K562 (cell line): ENCODE measurements at regions not wholly inside any gene's neighbourhood (a gene's known extent, or its start where the extent isn't known, plus 50 kb on each side); places are given as distances from the start of the nearest gene placed in this dataset.

Source experiments
- ATAC-seq: fragments of 200-7000 bp; cut with Tn5 transposase; 3 replicates; pipeline ENCODE4 v1.9.1; 2020; ENCODE audit warnings: moderate library complexity
- BruUV-seq: library from RNA; stranded (reverse); fragments of 400-500 nt; replicated peaks from 2 replicates; lab custom pipeline; 2021; lab: Mats Ljungman, UMichigan
- CTCF ChIA-PET: fragments of 300-600 bp; formaldehyde crosslinking; extraction: SDS; loops from one replicate; lab custom pipeline; 2021; ENCODE audit warnings: low intra/inter-chr PET ratio; lab: Yijun Ruan, JAX
- POLR2A ChIA-PET: fragments of 300-600, 350-650 bp; sonication (Branson Sonifier 250); formaldehyde crosslinking; extraction: SDS; loops from one replicate; lab custom pipeline; 2021; ENCODE audit warnings: antibody characterized with exemption, inconsistent platforms; lab: Yijun Ruan, JAX
- DNase-seq, 4 experiments: peaks; one replicate each; pipeline versions ENCODE4 v3.0.0 to v3.0.0-alpha.2; 2011 to 2018; ENCODE audit warnings: low spot score in 3 of 4, mixed read lengths in 3 of 4; ENCODE audit errors: extremely low read depth in 1 of 4
- FAIRE-seq: peaks from 2 replicates; lab custom pipeline; 2011; peaks lifted over from hg19 to GRCh38; lab: Jason Lieb, UNC
- H2AFZ ChIP-seq: 2 replicates; pipeline ENCODE4 v1.6.0; 2011; ENCODE audit warnings: low read depth, low read length, control low read depth, inconsistent platforms
- H3K27ac ChIP-seq: fragments of 200-600 bp; 3 replicates; pipeline ENCODE4 v1.8.0; 2011; ENCODE audit warnings: low read depth, mild to moderate bottlenecking, control low read depth, inconsistent platforms, low read length, moderate library complexity, mixed read lengths; ENCODE audit errors: extremely low read depth
- H3K27me3 ChIP-seq, 2 experiments: fragments of 300-600 bp in 1 of 2; 2 replicates in 1 of 2; 3 replicates in 1 of 2; pipeline versions ENCODE4 v1.6.0 to v1.8.0; 2011; ENCODE audit warnings: inconsistent platforms in 2 of 2, low read length in 2 of 2, mild to moderate bottlenecking in 1 of 2, mixed read lengths in 1 of 2, moderate library complexity in 1 of 2; ENCODE audit not compliant: control insufficient read depth in 2 of 2, insufficient read depth in 2 of 2
- H3K36me3 ChIP-seq: fragments of 300-600 bp; 3 replicates; pipeline ENCODE4 v1.8.0; 2011; ENCODE audit warnings: mild to moderate bottlenecking, low read length, inconsistent platforms; ENCODE audit not compliant: control insufficient read depth, insufficient read depth
- H3K4me1 ChIP-seq, 2 experiments: fragments of 200-600 bp in 1 of 2; replicated peaks in 1 of 2; 2 replicates in 1 of 2; 3 replicates in 1 of 2; pipeline versions ENCODE4 v1.5.1 to v1.8.0; 2011; ENCODE audit warnings: inconsistent platforms in 2 of 2, low read length in 2 of 2, mild to moderate bottlenecking in 1 of 2, mixed read lengths in 1 of 2, moderate library complexity in 1 of 2; ENCODE audit not compliant: control insufficient read depth in 2 of 2, insufficient read depth in 2 of 2
- H3K4me2 ChIP-seq: 2 replicates; pipeline ENCODE4 v1.6.1; 2011; ENCODE audit warnings: low read length, control low read depth, inconsistent platforms, mixed read lengths; ENCODE audit not compliant: insufficient read depth
- H3K4me3 ChIP-seq: fragments of 200-600 bp; sonication (generic), shearing (Covaris generic); 2 replicates; pipeline ENCODE4 v1.5.1; 2016; ENCODE audit warnings: control low read depth, inconsistent platforms
- H3K79me2 ChIP-seq: fragments of 200-600 bp; 3 replicates; pipeline ENCODE4 v1.8.0; 2011; ENCODE audit warnings: low read length, inconsistent platforms; ENCODE audit not compliant: control insufficient read depth, insufficient read depth
- H3K9ac ChIP-seq, 2 experiments: 2 replicates each; pipeline versions ENCODE4 v1.6.0 to v1.6.1; 2011; ENCODE audit warnings: low read depth in 2 of 2, low read length in 2 of 2, control low read depth in 1 of 2, inconsistent platforms in 1 of 2, mild to moderate bottlenecking in 1 of 2, mixed read lengths in 1 of 2; ENCODE audit not compliant: insufficient read depth in 1 of 2
- H3K9me1 ChIP-seq: one replicate; pipeline ENCODE4 v1.6.0; 2011; ENCODE audit warnings: inconsistent platforms, mild to moderate bottlenecking, low read length, moderate library complexity; ENCODE audit not compliant: control insufficient read depth, insufficient read depth
- H3K9me3 ChIP-seq: replicated peaks from 2 replicates; pipeline ENCODE4 v1.5.1; 2011; ENCODE audit warnings: low read depth, low read length, inconsistent platforms; ENCODE audit not compliant: control insufficient read depth, insufficient read depth
- H4K20me1 ChIP-seq: replicated peaks from 2 replicates; pipeline ENCODE4 v1.6.1; 2011; ENCODE audit warnings: low read length, inconsistent platforms, mixed read lengths; ENCODE audit not compliant: control insufficient read depth, insufficient read depth
- CBFA2T3 ChIP-seq: fragments of 450-650 bp; IDR thresholded peaks from 2 replicates; pipeline ENCODE4 v1.6.1; 2017
- CTCF ChIP-seq, 3 experiments: IDR thresholded peaks in 2 of 3; conservative IDR thresholded peaks in 1 of 3; 2 replicates each; pipeline ENCODE4 v1.5.1; 2011 to 2012; ENCODE audit warnings: low read length in 3 of 3, mild to moderate bottlenecking in 3 of 3, control low read depth in 2 of 3, improper control_type of control experiment in 1 of 3, inconsistent platforms in 1 of 3, low read depth in 1 of 3, mixed read lengths in 1 of 3, moderate library complexity in 1 of 3; ENCODE audit not compliant: insufficient read depth in 2 of 3
- E2F3 ChIP-seq: fragments of 250-450 bp; sonication (Bioruptor Pico); IDR thresholded peaks from 2 replicates; pipeline ENCODE4 v1.4.0; 2020; ENCODE audit warnings: mild to moderate bottlenecking
- GTF2F1 ChIP-seq: IDR thresholded peaks from 2 replicates; pipeline ENCODE4 v1.6.1; 2011; ENCODE audit warnings: low read depth, low read length, improper control_type of control experiment
- HNRNPH1 ChIP-seq: fragments of 200-400 bp; formaldehyde crosslinking; optimal IDR thresholded peaks from 2 replicates; pipeline ENCODE3; 2017; ENCODE audit warnings: low read depth, mild to moderate bottlenecking, low read length, moderate library complexity
- KLF16 ChIP-seq: IDR thresholded peaks from 2 replicates; pipeline ENCODE4 v1.6.1; 2016; ENCODE audit warnings: antibody characterized with exemption
- NCOA6 ChIP-seq: fragments of 450-650 bp; IDR thresholded peaks from 2 replicates; pipeline ENCODE4 v1.6.1; 2017; ENCODE audit warnings: mild to moderate bottlenecking
- NR0B1 ChIP-seq: fragments of 450-650 bp; IDR thresholded peaks from one replicate; pipeline ENCODE4 v1.6.1; 2018; ENCODE audit warnings: mild to moderate bottlenecking, moderate library complexity; ENCODE audit not compliant: partially characterized antibody
- SIN3B ChIP-seq: fragments of 450-650 bp; IDR thresholded peaks from 2 replicates; pipeline ENCODE4 v1.6.1; 2017; ENCODE audit warnings: low read depth, mild to moderate bottlenecking, moderate library complexity
- SMAD4 ChIP-seq: fragments of 250-450 bp; sonication (Bioruptor Pico); conservative IDR thresholded peaks from 2 replicates; pipeline ENCODE4 v1.8.0; 2021; ENCODE audit warnings: inconsistent platforms, mild to moderate bottlenecking, moderate library complexity
- SRSF3 ChIP-seq: fragments of 200-400 bp; formaldehyde crosslinking; IDR thresholded peaks from 2 replicates; pipeline ENCODE4 v1.6.1; 2016; ENCODE audit warnings: mild to moderate bottlenecking, low read length, moderate library complexity; ENCODE audit not compliant: insufficient read depth
- TRIM25 ChIP-seq: fragments of 450-650 bp; IDR thresholded peaks from 2 replicates; pipeline ENCODE4 v1.7.0; 2016; ENCODE audit warnings: borderline replicate concordance
- U2AF2 ChIP-seq: fragments of 200-400 bp; formaldehyde crosslinking; optimal IDR thresholded peaks from 2 replicates; pipeline ENCODE3; 2017; ENCODE audit warnings: low read depth, mild to moderate bottlenecking, low read length
- ZNF184 ChIP-seq: sonication (generic); formaldehyde crosslinking; IDR thresholded peaks from 2 replicates; pipeline ENCODE4 v1.5.0; 2020; ENCODE audit warnings: missing genetic modification reagents
- ZNF3 ChIP-seq: fragments of 250-450 bp; sonication (Bioruptor Pico); IDR thresholded peaks from 2 replicates; pipeline ENCODE4 v1.5.0; 2021; ENCODE audit warnings: mild to moderate bottlenecking, moderate library complexity
- ZNF695 ChIP-seq: fragments of 450-650 bp; formaldehyde crosslinking; IDR thresholded peaks from 2 replicates; pipeline ENCODE4 v1.4.0; 2020; ENCODE audit warnings: mild to moderate bottlenecking, moderate library complexity
- WGBS: fragments of 100-300 bp; shearing (Covaris generic); methylation state at CpG from one replicate; pipeline ENCODE4 v1.1.6; 2016; ENCODE audit warnings: low coverage, mixed read lengths; ENCODE audit not compliant: insufficient coverage; ENCODE audit errors: missing lambda C conversion rate; 5-methylcytosine and 5-hydroxymethylcytosine counted together
- in situ Hi-C: fragments of 300-500 bp; cut with MboI; formaldehyde crosslinking; loops from 4 replicates; pipeline ENCODE4 v1.15.0; 2018; ENCODE audit warnings: inconsistent platforms, mixed read lengths
- intact Hi-C: fragments of 100-400 bp; cut with micrococcal nuclease; formaldehyde crosslinking; loops from 2 replicates; pipeline ENCODE4 v1.14.2; 2022

GRCh38 chr5:13348568-13348967 lies 595.9 kb downstream of the DNAH5 start:
- no peak overlapping the region for H3K9ac ChIP-seq
- no peaks in the 10 kb centered on the region for H4K20me1 ChIP-seq
- no peak overlapping the region for H3K4me3 ChIP-seq
- in situ Hi-C loops (no loop called here), intact Hi-C loops (no loop called here)
- no peaks in the 10 kb centered on the region; the same call in 1 of the 2 replicates for H3K9me3 ChIP-seq
- FAIRE-seq (no peak), DNase-seq (no peak), ATAC-seq (no peak)
- ChIA-PET POLR2A (no interaction called here), CTCF (no interaction called here)
- no peak overlapping the region for H2AFZ ChIP-seq
- no peaks in the 10 kb centered on the region for H3K4me1 ChIP-seq
- no peak overlapping the region for H3K27ac ChIP-seq
- no peaks in the 10 kb centered on the region for H3K79me2 ChIP-seq
- BruUV-seq: no TSS peak
- 2% methylated on average over 3 of the region's 3 CpGs for WGBS
- no peak overlapping the region for H3K4me2 ChIP-seq
- no peaks in the 10 kb centered on the region for H3K9me1 ChIP-seq
- no peaks in the 10 kb centered on the region for H3K27me3 ChIP-seq
- no peaks in the 10 kb centered on the region for H3K36me3 ChIP-seq
- TF ChIP-seq GTF2F1: no peak
- no peak for TF ChIP-seq CBFA2T3
- no peak for TF ChIP-seq CTCF (IDR thresholded peaks at IDR 0.05 in 2 of 3, conservative IDR thresholded peaks at IDR 0.05 in 1 of 3; ENCODE audit: insufficient read depth in 2 of 3, low read depth in 1 of 3, low read length in 3 of 3)
- no peak for TF ChIP-seq SIN3B
- no peak for TF ChIP-seq TRIM25
- TF ChIP-seq ZNF3: no peak
- no peak for TF ChIP-seq SMAD4 (CRISPR knock-in tag)
- TF ChIP-seq HNRNPH1: no peak
- no peak for TF ChIP-seq ZNF184 (CRISPR knock-in tag)
- TF ChIP-seq E2F3 (CRISPR knock-in tag): no peak
- TF ChIP-seq KLF16: no peak
- TF ChIP-seq NCOA6: no peak
- no peak for TF ChIP-seq NR0B1
- TF ChIP-seq ZNF695 (CRISPR knock-in tag): no peak
- no peak for TF ChIP-seq SRSF3
- no peak for TF ChIP-seq U2AF2
